ENCODE measurements at regions not wholly inside any gene's neighbourhood (a gene's known extent, or its start where the extent isn't known, plus 50 kb on each side); places are given as distances from the start of the nearest gene placed in this dataset.

DNA sequence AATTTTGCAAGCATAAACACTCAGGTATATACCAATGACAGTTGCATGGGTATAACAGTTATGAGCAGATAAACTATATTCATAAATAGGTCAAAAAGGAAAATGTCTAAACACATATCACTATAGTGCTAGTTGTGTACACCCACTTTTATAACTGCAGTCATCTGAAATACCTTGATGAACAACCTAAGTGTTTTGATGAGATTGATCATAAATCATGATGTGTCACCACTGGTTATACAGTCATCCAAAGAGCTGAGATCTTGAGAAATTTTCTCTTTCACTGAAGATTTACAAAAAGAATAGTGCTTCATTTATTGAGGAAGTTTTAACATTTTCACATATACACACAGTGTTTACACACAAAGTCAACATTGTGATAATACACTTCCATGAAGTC lies 78.6 kb upstream of the SLC25A13 start:
- H3K9me3 ChIP-seq (ENCODE audit: control insufficient read depth in 1 of 2, low read length in 2 of 2): no peaks in the 10 kb centered on the region
- no peaks in the 10 kb centered on the region for H3K36me3 ChIP-seq (ENCODE audit: control insufficient read depth in 1 of 2, insufficient read depth in 2 of 2, low read length in 2 of 2)
- H3K9ac ChIP-seq (ENCODE audit: low read depth in 1 of 2, low read length in 2 of 2): no peak overlapping the region
- H3K4me3 ChIP-seq (ENCODE audit: low read depth in 1 of 2, low read length in 2 of 2): no peak overlapping the region
- H3K27ac ChIP-seq (ENCODE audit: low read depth, low read length): no peak overlapping the region
- H3K4me1 ChIP-seq (ENCODE audit: control insufficient read depth in 1 of 2, insufficient read depth in 2 of 2, low read length in 2 of 2): no peaks in the 10 kb centered on the region
- H3K27me3 ChIP-seq (ENCODE audit: control insufficient read depth in 1 of 2, insufficient read depth in 2 of 2, low read length in 2 of 2): no peaks in the 10 kb centered on the region

DNA sequence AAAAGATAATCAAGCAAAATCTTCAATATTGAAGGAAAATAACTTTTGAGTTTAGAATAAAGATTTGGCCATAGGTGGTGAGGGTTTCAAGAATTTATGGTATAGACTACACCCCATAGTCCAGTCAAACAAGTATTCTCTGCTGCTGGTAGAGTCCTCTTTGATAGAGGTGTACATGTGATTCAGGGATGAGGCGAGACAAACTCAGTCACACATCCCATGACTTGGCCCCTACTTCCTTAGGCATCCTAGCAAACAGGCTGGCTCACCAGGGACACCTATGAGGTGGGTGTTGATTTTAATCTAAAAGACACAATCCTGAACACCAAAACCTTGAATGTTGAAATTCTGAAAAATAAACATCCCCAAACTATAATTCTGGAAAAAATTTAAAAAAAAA lies 78.1 kb upstream of the SLC25A13 start:
- no peaks in the 10 kb centered on the region for H3K4me1 ChIP-seq (ENCODE audit: control insufficient read depth in 1 of 2, insufficient read depth in 2 of 2, low read length in 2 of 2)
- no peak overlapping the region for H3K27ac ChIP-seq (ENCODE audit: low read depth, low read length)
- no peak overlapping the region for H3K4me3 ChIP-seq (ENCODE audit: low read depth in 1 of 2, low read length in 2 of 2)
- H3K27me3 ChIP-seq (ENCODE audit: control insufficient read depth in 1 of 2, insufficient read depth in 2 of 2, low read length in 2 of 2): no peaks in the 10 kb centered on the region
- no peaks in the 10 kb centered on the region for H3K36me3 ChIP-seq (ENCODE audit: control insufficient read depth in 1 of 2, insufficient read depth in 2 of 2, low read length in 2 of 2)
- no peak overlapping the region for H3K9ac ChIP-seq (ENCODE audit: low read depth in 1 of 2, low read length in 2 of 2)
- no peaks in the 10 kb centered on the region for H3K9me3 ChIP-seq (ENCODE audit: control insufficient read depth in 1 of 2, low read length in 2 of 2)

DNA sequence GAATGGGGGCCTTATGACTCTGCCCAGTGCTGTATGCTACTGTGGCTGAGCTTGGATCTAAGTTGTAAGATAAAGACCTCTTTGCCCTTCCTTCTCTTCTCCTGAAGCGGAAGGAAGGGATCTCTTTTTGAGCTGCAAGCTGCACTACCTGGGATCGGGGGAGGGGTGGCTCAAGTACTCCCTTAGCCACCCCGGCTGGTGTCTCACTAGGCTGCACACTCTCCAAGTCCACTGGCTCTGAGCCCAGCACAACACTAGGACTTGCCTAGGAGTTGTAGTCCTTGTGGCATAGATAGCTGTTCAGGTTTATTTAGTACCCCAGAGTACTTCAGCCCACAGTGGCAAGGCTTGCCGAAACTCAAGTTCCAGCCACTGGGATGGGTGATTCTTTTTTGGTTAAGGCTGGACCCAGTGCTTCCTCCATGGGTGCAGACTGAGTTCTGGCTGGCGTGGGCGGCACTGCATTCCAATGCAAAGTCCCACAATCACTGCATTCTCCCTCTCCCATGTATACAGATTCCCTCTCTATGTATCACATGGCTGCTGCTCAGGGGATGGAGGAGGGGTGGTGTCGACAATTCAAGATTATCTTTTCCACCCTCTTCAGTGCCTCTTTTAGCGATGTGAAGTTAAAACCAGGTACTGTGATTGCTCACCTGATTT lies 76.2 kb upstream of the SLC25A13 start:
- Histone ChIP-seq H3K27ac (ENCODE audit: low read depth, low read length) (no peak overlapping the region), H3K36me3 (ENCODE audit: control insufficient read depth in 1 of 2, insufficient read depth in 2 of 2, low read length in 2 of 2) (no peaks in the 10 kb centered on the region), H3K4me1 (ENCODE audit: control insufficient read depth in 1 of 2, insufficient read depth in 2 of 2, low read length in 2 of 2) (no peaks in the 10 kb centered on the region), H3K27me3 (ENCODE audit: control insufficient read depth in 1 of 2, insufficient read depth in 2 of 2, low read length in 2 of 2) (no peaks in the 10 kb centered on the region), H3K9me3 (ENCODE audit: control insufficient read depth in 1 of 2, low read length in 2 of 2) (no peaks in the 10 kb centered on the region), H3K9ac (ENCODE audit: low read depth in 1 of 2, low read length in 2 of 2) (no peak overlapping the region), H3K4me3 (ENCODE audit: low read depth in 1 of 2, low read length in 2 of 2) (no peak overlapping the region)

DNA sequence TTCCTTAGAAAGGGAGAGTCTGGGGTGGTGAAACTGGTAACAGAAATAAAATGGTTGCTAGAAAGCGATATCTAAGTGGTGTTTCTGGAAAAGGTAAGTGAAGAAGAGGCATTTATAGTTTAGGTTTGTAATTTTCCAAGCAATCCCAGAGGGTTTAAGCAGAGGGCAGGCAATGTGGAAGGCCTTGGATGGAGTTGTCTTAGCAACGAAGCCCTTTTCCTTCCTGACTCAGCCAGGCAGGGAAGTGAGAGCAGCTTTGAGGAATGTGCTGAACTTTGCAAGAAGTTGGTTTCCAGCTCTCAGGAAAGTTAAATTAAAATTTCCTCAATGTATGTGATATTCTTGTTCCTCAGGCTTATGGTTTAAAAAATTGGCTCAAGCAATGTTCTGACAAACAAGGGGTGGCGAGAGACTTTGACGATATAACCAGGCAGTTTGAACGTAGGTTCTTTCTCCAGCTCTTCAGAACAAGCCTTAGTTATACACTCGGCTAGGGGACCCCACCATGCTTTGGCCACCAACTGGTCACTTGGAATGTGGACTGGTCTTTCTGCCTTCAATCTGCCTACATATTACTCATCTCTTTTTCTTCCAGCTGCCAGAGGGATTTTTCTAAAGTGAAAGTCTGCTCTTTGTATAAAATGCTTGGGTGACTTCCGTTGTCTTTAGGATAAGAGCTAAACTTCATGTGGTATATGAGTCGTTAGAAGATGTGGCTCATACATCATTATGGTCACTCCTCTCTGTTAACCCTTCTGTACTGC lies 66.9 kb upstream of the SLC25A13 start:
- no peaks in the 10 kb centered on the region for H3K27me3 ChIP-seq (ENCODE audit: control insufficient read depth in 1 of 2, insufficient read depth in 2 of 2, low read length in 2 of 2)
- no peaks in the 10 kb centered on the region for H3K36me3 ChIP-seq (ENCODE audit: control insufficient read depth in 1 of 2, insufficient read depth in 2 of 2, low read length in 2 of 2)
- H3K9ac ChIP-seq (ENCODE audit: low read depth in 1 of 2, low read length in 2 of 2): no peak overlapping the region
- no peak overlapping the region for H3K4me3 ChIP-seq (ENCODE audit: low read depth in 1 of 2, low read length in 2 of 2)
- no peak overlapping the region for H3K27ac ChIP-seq (ENCODE audit: low read depth, low read length)
- no peaks in the 10 kb centered on the region for H3K9me3 ChIP-seq (ENCODE audit: control insufficient read depth in 1 of 2, low read length in 2 of 2)
- no peaks in the 10 kb centered on the region for H3K4me1 ChIP-seq (ENCODE audit: control insufficient read depth in 1 of 2, insufficient read depth in 2 of 2, low read length in 2 of 2)

DNA sequence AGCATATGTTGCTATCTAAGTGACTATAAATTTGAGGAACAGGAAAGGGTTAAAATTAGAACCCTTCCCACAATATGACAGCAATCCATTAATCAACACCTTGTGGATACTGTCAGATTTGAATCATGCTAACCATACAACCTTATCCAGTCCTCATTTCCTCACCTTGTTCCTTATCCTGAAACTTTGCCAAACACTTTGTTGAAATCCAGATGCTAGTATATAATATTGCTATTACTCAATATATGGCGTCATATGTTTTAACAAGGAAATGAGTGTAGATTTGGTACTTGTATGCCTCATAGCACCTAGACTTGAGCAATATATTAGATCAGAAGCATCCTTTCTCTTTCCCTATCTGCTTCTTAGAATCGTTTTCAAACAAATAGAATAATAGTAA lies 66.3 kb upstream of the SLC25A13 start:
- Histone ChIP-seq H3K9ac (ENCODE audit: low read depth in 1 of 2, low read length in 2 of 2) (no peak overlapping the region), H3K4me3 (ENCODE audit: low read depth in 1 of 2, low read length in 2 of 2) (no peak overlapping the region), H3K4me1 (ENCODE audit: control insufficient read depth in 1 of 2, insufficient read depth in 2 of 2, low read length in 2 of 2) (no peaks in the 10 kb centered on the region), H3K27ac (ENCODE audit: low read depth, low read length) (no peak overlapping the region), H3K36me3 (ENCODE audit: control insufficient read depth in 1 of 2, insufficient read depth in 2 of 2, low read length in 2 of 2) (no peaks in the 10 kb centered on the region), H3K27me3 (ENCODE audit: control insufficient read depth in 1 of 2, insufficient read depth in 2 of 2, low read length in 2 of 2) (no peaks in the 10 kb centered on the region), H3K9me3 (ENCODE audit: control insufficient read depth in 1 of 2, low read length in 2 of 2) (no peaks in the 10 kb centered on the region)

DNA sequence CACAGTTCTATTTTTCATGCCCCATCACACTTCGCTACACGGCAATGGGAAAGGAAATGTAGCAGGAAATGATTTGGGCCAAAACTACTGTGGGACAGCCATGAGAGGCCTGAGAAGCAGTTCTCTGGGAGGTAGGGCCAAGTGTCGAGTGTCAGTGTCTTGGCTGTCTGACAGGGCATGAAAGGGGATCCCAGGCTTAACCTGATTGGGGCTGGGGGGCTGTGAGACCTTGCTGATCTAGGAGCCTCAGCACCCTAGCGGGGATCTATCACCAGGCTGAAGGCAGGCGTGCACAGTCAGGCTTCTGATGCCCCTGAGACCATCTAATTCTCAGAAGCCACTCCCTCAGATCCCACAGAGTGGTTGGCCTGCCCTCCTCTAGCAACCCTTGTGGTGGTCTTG lies 58.2 kb upstream of the SLC25A13 start:
- Histone ChIP-seq H3K27ac (ENCODE audit: low read depth, low read length) (no peak overlapping the region), H3K4me1 (ENCODE audit: control insufficient read depth in 1 of 2, insufficient read depth in 2 of 2, low read length in 2 of 2) (no peaks in the 10 kb centered on the region), H3K4me3 (ENCODE audit: low read depth in 1 of 2, low read length in 2 of 2) (no peak overlapping the region), H3K9me3 (ENCODE audit: control insufficient read depth in 1 of 2, low read length in 2 of 2) (no peaks in the 10 kb centered on the region), H3K9ac (ENCODE audit: low read depth in 1 of 2, low read length in 2 of 2) (no peak overlapping the region), H3K36me3 (ENCODE audit: control insufficient read depth in 1 of 2, insufficient read depth in 2 of 2, low read length in 2 of 2) (no peaks in the 10 kb centered on the region), H3K27me3 (ENCODE audit: control insufficient read depth in 1 of 2, insufficient read depth in 2 of 2, low read length in 2 of 2) (no peaks in the 10 kb centered on the region)

DNA sequence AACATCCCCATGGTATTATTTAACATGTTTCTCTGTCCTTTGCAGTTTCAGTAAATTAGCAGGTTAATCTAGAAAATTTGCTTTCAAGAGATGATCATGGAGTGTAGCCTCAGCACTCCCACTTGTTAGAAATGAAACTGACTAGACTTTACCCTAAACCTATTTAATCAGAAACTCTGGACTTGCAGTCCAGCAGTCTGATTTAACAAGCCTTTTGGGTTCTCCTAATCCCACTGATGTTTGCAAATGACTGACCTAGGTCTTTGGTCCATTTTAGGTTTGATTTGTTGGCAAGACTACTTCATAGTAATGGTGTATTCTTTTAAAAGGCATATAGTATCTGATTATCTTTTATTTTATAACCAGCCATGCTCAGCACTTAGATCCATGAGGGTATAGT lies 55.5 kb upstream of the SLC25A13 start:
- Histone ChIP-seq H3K27me3 (ENCODE audit: control insufficient read depth in 1 of 2, insufficient read depth in 2 of 2, low read length in 2 of 2) (no peaks in the 10 kb centered on the region), H3K36me3 (ENCODE audit: control insufficient read depth in 1 of 2, insufficient read depth in 2 of 2, low read length in 2 of 2) (no peaks in the 10 kb centered on the region), H3K27ac (ENCODE audit: low read depth, low read length) (no peak overlapping the region), H3K4me3 (ENCODE audit: low read depth in 1 of 2, low read length in 2 of 2) (no peak overlapping the region), H3K9me3 (ENCODE audit: control insufficient read depth in 1 of 2, low read length in 2 of 2) (no peaks in the 10 kb centered on the region), H3K9ac (ENCODE audit: low read depth in 1 of 2, low read length in 2 of 2) (no peak overlapping the region), H3K4me1 (ENCODE audit: control insufficient read depth in 1 of 2, insufficient read depth in 2 of 2, low read length in 2 of 2) (no peaks in the 10 kb centered on the region)

Measured in duodenal mucosa (tissue), 2 donors.